Esophagus muscularis mucosa (tissue), 4 donors: ENCODE measurements at regions not wholly inside any gene's neighbourhood (a gene's known extent, or its start where the extent isn't known, plus 50 kb on each side); places are given as distances from the start of the nearest gene placed in this dataset.

Experiments
- EP300 ChIP-seq: sonication (generic); formaldehyde crosslinking; IDR thresholded peaks from one replicate; pipeline ENCODE4 v1.6.1; 2017; ENCODE audit warnings: antibody characterized with exemption
- POLR2A ChIP-seq: fragments of 450-650 bp; IDR thresholded peaks from one replicate; pipeline ENCODE4 v1.6.1; 2017; ENCODE audit warnings: antibody characterized with exemption, moderate library complexity, mild to moderate bottlenecking, low read depth
- POLR2AphosphoS5 ChIP-seq, 2 donors: sonication (generic); formaldehyde crosslinking; IDR thresholded peaks; one replicate each; pipeline ENCODE4 v1.6.1; 2017; ENCODE audit warnings: antibody characterized with exemption in 2 of 2
- TF ChIP-seq, protein P1 (sequence below), 3 experiments: fragments of 200-600 bp in 2 of 3; fragments of 450-650 bp in 1 of 3; sonication (generic) in 2 of 3; IDR thresholded peaks; one replicate each; pipeline ENCODE4 v1.5.1; 2017 to 2019; ENCODE audit warnings: antibody characterized with exemption in 3 of 3, mild to moderate bottlenecking in 2 of 3, moderate library complexity in 1 of 3

DNA sequence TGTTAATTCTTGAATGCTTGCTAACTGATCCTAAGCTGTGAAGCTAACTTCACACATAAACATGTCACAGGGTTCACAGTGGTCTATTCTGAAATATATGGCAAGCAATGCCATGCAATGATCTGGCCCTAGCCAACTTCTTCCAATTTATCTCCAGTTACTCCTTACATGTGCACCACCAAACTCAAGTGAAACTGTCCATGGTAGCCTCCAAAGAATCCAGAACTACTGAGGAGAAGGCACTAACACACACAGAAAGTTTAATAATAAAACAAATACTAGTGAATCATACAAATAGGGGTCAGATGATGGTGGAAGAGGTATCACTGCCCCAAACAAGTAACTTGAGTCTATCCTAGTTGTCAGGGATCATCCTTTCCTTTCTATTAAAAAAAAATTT is 172.6 kb upstream of the RAB4A start:
- TF ChIP-seq, protein P1, sequence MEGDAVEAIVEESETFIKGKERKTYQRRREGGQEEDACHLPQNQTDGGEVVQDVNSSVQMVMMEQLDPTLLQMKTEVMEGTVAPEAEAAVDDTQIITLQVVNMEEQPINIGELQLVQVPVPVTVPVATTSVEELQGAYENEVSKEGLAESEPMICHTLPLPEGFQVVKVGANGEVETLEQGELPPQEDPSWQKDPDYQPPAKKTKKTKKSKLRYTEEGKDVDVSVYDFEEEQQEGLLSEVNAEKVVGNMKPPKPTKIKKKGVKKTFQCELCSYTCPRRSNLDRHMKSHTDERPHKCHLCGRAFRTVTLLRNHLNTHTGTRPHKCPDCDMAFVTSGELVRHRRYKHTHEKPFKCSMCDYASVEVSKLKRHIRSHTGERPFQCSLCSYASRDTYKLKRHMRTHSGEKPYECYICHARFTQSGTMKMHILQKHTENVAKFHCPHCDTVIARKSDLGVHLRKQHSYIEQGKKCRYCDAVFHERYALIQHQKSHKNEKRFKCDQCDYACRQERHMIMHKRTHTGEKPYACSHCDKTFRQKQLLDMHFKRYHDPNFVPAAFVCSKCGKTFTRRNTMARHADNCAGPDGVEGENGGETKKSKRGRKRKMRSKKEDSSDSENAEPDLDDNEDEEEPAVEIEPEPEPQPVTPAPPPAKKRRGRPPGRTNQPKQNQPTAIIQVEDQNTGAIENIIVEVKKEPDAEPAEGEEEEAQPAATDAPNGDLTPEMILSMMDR (IDR thresholded peaks at IDR 0.05) = no peak
- TF ChIP-seq POLR2A = no peak
- TF ChIP-seq POLR2AphosphoS5 (IDR thresholded peaks at IDR 0.05) = no peak
- no peak for TF ChIP-seq EP300
